Fibroblast of lung (primary cell): ENCODE measurements at regions not wholly inside any gene's neighbourhood (a gene's known extent, or its start where the extent isn't known, plus 50 kb on each side); places are given as distances from the start of the nearest gene placed in this dataset.

ENCODE experiments used
- EZH2 ChIP-seq: IDR thresholded peaks from 2 replicates; pipeline ENCODE4 v1.5.1; 2012; ENCODE audit warnings: low read length, control low read depth, mild to moderate bottlenecking; ENCODE audit errors: missing control alignments
- TF ChIP-seq, protein P1 (sequence below), 2 donors: IDR thresholded peaks in 1 of 2; conservative IDR thresholded peaks in 1 of 2; 1 replicate in 1 of 2; 2 replicates in 1 of 2; pipeline ENCODE4 v1.5.1; 2011 to 2012; ENCODE audit warnings: low read length in 2 of 2, control low read depth in 1 of 2, inconsistent platforms in 1 of 2, low read depth in 1 of 2, mild to moderate bottlenecking in 1 of 2

DNA sequence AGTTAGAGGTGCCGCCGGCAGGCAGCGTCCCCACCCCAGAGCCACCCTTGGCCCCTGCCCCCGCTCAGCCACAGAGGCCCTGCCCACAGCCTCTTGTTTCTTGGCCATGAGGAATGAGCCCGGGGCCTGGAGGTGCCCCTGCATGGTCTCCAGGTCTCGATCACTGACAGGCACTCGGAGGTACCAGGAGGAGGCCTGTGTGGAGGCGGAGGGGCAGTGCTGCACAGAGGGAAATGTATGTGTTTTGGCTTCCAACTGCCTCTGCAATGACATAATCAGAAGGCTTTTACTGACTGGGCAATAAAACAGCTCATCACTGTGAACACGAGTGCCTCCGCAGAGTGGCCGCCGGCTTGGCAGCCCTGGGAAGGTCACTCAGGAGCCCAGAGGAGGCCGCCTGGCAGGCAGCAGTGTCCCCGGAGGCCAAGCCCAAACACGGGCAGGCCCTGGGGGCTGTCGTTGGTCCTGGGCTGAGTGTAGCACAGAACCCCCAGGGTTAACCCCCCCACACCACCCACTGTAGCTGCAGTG, 61.1 kb upstream of the GATA5 start:
- no peak for TF ChIP-seq EZH2
- TF ChIP-seq, protein P1, sequence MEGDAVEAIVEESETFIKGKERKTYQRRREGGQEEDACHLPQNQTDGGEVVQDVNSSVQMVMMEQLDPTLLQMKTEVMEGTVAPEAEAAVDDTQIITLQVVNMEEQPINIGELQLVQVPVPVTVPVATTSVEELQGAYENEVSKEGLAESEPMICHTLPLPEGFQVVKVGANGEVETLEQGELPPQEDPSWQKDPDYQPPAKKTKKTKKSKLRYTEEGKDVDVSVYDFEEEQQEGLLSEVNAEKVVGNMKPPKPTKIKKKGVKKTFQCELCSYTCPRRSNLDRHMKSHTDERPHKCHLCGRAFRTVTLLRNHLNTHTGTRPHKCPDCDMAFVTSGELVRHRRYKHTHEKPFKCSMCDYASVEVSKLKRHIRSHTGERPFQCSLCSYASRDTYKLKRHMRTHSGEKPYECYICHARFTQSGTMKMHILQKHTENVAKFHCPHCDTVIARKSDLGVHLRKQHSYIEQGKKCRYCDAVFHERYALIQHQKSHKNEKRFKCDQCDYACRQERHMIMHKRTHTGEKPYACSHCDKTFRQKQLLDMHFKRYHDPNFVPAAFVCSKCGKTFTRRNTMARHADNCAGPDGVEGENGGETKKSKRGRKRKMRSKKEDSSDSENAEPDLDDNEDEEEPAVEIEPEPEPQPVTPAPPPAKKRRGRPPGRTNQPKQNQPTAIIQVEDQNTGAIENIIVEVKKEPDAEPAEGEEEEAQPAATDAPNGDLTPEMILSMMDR (conservative IDR thresholded peaks at IDR 0.05 in 1 of 2, IDR thresholded peaks at IDR 0.05 in 1 of 2; ENCODE audit: low read depth in 1 of 2, low read length in 2 of 2) = no peak
